Myocyte (in vitro differentiated cells): ENCODE measurements at regions not wholly inside any gene's neighbourhood (a gene's known extent, or its start where the extent isn't known, plus 50 kb on each side); places are given as distances from the start of the nearest gene placed in this dataset.
"Not testable (repeated sequence)": the region's sequence is repeated elsewhere in the genome, so short reads cannot be mapped to it uniquely, and the experiment has no call there.

Experiments
- DNase-seq: peaks from one replicate; pipeline ENCODE4 v3.0.0-alpha.2; 2012; ENCODE audit warnings: low read depth

GRCh38 chr3:69648126-69648525 is 91.1 kb upstream of the MITF start:
- no peak for DNase-seq

GRCh38 chr3:69647511-69648110 is 91.7 kb upstream of the MITF start:
- DNase-seq, result no peak

DNA sequence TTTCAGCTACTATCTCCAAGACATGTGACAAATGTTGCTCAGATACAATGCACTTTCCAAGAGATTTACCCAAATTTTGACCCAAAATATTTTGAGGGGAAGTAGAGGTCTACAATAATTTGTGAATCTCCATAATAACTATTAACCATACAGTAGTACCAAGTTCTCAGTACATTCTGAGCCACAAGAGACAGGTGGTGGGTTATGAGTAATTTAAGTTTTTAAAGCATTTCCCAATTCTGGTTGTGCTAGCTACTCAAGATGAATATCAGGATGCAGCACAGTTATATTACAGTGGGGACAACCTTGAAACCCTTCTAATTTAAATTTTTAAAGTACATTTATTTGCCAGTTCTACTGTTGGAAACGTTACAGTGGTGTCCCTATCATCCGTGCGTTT is 92.2 kb upstream of the MITF start:
- no peak for DNase-seq

- DNase-seq, result peak; percentile 21
These were observed 92.8 kb upstream of the MITF start for GRCh38 chr3:69646287-69647067.

GRCh38 chr3:69642606-69643005 is 96.7 kb upstream of the MITF start:
- DNase-seq, result no peak

DNA sequence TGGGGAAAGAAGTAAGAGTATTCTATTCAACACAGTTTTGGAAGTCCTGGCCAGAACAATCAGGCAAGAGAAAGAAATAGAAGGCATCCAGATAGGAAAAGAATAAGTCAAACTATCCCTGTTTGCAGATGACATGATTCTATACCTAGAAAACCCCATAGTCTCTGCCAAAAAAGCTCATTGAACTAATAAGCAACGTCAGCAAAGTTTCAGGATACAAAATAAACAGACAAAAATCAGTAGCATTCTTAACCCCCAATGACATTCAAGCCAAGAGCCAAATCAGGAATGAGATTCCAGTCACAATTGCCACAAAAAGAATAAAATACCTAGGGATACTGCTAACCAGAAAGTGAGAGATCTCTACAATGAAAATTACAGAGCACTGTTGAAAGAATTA is 99.4 kb upstream of the MITF start:
- no peak for DNase-seq

DNA sequence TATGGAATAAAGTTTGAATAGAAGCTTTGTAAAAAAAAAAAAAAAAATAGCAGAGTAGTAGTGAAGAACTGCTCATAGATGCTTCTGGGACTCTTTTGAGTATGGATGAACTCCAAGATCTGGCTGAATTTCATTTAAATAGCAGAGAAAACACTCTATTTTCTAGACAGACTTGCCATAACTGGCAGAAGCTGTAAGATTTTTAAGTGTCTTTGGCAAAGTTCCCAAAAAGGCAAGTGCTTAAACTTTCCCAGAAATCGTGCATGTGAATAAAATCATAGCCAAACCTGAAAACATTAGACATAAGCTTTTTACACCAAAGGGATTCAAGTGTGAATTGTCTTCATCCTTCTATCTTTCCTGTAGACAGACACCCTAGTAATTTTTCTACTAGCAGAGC is 110.3 kb upstream of the MITF start:
- DNase-seq, result peak; percentile 15

- no peak for DNase-seq
These were observed 126.0 kb upstream of the MITF start for GRCh38 chr3:69613286-69613685.

DNA sequence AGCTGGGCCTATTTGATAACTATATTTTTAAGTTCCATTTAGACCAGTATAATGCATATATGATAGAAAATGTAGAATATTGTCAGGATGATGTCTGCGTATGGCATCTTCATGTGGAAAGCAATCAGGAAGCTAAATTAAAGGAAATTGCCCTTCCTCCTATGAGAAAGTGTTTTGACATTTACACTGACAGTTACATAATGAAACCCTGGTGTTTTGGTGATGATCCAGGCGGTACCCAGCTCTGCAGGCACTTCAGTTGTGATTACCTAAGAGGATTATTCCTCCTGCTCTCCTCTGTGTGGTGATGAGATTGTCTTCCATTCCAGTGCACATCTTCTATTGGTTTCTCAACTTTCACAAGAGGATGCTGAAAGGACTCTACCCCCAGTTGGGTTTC is 126.5 kb upstream of the MITF start:
- DNase-seq, result no peak

DNA sequence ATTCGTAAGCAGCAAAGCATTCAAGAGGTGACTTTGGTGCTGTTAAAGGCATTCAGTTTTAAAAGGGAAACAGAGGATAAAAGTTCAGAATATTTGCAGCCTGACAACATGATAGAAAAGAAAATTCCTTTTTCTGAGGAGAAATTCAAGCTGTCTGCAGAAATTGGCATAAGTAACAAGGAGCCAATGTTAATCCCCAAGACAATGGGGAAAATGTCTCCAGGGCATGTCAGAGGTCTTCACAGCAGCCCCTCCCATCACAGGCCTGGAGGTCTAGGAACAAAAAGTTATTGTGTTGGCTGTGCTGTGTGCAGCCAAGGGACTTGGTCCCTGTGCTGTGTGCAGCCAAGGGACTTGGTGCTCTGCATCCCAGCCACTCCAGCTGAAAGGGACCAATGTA is 129.7 kb upstream of the MITF start:
- DNase-seq, result not testable (repeated sequence)

GRCh38 chr3:69607466-69608305 is 131.6 kb upstream of the MITF start:
- no peak for DNase-seq

DNA sequence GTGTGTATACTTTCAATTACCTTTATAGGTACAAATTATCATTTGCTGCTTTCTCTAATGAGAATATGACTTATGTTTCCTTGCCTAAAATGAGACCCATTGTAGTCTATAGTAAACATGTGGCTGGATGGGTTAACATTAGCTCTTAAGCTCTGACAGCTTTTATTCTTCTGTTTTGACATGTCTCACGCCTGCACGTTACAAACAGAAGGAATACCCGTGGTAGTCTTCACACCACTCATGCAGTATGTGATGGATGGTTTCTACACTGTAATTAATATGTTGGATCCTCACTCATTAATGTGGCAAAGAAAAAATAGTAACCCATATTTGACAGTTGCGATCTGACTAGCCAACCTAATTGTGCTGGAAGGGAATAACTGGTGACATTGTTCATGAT is 133.4 kb upstream of the MITF start:
- DNase-seq, result no peak

DNA sequence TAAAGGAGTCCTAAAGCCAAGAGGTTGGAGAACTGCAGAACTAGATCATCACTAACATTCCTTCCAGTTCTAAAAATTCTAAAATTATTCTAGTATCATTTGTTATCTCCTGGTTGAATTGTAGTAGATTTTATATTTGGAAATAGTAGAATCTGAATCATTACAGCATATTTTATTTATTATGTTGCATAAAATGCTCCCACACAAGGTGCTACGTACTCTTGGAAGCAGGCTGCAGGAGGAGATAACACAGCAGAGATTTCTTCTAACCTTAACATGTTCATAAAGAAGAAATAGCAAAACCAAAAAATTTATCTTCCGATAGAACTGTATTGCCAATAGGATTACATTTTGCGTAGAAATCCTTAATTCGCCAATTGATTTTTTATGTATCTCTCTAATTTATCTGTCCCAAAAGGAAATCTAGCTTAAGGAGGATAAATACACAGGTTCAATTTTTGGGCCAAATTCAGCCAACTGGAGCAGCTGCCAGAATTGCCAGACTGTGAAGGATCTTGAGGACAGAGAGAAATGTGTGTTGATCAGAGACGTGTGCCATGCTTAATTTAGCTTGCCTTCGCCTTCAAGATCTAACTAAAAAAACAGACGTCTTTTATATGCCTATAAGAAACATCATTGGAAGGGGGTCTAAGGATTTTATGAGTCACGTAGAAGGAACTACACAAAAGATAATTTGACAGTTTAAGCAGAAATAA is 134.4 kb upstream of the MITF start:
- no peak for DNase-seq

GRCh38 chr3:69602112-69602511 is 137.2 kb upstream of the MITF start:
- no peak for DNase-seq

GRCh38 chr3:69594286-69594685 is 145.0 kb upstream of the MITF start:
- no peak for DNase-seq

DNA sequence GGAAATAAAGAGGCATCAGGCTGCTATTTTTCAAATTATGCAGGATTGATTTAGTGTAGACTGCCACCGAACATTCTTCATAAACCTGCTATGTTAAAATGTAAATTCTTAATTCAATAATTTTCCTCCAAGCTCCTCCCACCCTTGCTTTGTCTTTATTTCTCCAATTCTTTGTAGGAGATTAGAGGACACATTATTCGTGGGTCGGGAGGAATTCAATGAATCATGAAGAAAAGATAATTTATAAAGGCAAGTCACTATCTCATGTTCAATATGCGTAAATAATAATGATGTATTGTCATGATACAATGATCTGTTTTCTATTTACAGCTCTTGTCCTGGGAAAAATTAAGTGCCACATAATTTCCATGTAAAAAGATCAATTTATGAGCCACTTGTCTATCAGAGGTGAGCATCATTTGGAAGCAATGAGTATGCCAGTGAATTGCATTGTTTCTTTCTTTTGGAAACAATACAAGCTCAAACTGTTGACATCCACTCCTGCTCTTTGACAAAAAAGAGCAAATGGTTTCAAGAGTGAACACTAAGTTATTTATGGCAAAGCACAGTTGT is 148.0 kb upstream of the MITF start:
- DNase-seq, result no peak

- DNase-seq, result no peak
These were observed 149.2 kb upstream of the MITF start for GRCh38 chr3:69590111-69590510.

DNA sequence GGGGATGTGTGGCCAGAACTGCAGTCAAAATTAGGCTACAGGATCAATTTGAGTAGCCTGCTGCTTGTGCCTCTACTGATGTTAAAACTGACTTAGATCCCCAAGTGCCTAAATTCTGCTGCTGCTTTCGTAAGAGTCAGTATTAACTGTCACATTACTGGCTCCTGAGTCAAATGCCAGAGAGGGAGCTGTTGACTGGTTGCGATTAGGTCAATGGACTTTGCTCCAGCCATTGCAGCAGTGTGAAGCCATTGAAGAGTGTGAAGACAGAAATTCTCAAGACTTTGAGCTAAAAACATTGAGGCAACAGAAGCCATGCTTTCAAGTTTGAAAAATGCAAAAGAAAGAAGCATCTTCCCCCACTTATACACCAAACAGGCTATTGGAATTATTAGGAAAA is 151.1 kb upstream of the MITF start:
- no peak for DNase-seq

- no peak for DNase-seq
These were observed 153.8 kb upstream of the MITF start for GRCh38 chr3:69585472-69585871.

DNA sequence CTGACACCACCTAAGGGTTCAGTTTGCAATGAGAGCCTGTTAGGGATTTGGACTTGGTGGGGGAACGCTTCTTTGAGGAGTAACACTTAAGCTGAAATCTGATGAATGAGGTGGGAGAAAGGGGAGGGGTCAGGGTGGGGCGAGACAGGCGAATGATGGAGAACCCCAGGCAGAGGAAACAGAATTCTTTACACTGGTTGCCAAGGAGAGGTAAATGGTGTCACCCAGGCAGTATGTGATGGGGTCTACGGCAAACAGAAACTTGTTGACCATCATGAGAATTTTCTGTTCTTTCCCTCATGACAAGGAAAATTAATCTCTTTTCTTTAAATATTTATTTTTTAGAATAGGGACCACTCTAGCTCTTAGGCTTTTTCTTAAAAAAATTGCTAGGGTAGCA is 157.2 kb upstream of the MITF start:
- no peak for DNase-seq

DNA sequence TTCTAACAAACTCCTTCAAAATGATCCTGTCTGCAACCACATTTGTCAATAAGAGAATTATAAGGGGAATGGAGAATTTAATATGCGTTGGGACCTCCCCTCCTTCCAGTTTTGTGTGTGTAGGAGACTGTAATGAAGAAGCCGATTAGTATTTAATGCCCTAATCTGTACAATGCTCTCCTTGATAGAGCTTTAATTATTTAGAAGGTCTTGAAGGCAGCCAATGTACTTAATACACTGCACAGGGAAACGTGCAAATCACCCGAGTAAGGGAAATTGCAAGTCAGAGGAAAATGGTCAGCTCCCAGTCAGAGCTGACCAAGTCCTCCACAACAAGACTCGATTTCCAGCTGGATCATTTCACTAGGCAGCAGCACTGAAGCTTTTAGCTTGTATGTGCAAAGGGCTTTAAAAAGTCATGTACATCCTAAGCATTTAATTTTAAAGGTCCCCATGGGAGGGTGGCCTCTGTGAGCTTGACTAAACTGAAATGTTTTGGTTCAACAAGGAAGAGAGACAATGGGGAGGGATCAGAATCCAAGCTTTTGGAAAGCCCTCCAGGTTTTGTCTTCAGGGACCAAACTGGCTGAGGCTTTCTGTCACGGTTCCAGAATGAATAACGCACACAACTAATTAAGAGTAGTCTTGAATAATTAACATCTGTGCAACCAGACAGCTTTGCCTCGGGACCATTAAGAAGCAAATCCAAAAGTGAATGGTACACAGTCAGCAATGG is 159.8 kb upstream of the MITF start:
- no peak for DNase-seq
